ENCODE measurements at regions not wholly inside any gene's neighbourhood (a gene's known extent, or its start where the extent isn't known, plus 50 kb on each side); places are given as distances from the start of the nearest gene placed in this dataset.
"Not testable (repeated sequence)": the region's sequence is repeated elsewhere in the genome, so short reads cannot be mapped to it uniquely, and the experiment has no call there.

- Histone ChIP-seq H3K9me3 (ENCODE audit: low read length) (peaks cover 3% of the 10 kb centered on the region), H3K36me3 (ENCODE audit: insufficient read depth, low read length) (peaks cover 20% of the 10 kb centered on the region), H3K4me1 (ENCODE audit: insufficient read depth, low read length) (no peaks in the 10 kb centered on the region), H3K4me3 (ENCODE audit: low read length) (no peak overlapping the region), H3K27me3 (ENCODE audit: insufficient read depth, low read length) (no peaks in the 10 kb centered on the region), H2AFZ (ENCODE audit: low read depth, low read length) (no peak overlapping the region)
Measured at GRCh38 chr1:198845851-198846250, 207.0 kb downstream of the PTPRC start.

- Histone ChIP-seq H3K36me3 (ENCODE audit: insufficient read depth, low read length) (peaks cover 22% of the 10 kb centered on the region), H2AFZ (ENCODE audit: low read depth, low read length) (no peak overlapping the region), H3K27me3 (ENCODE audit: insufficient read depth, low read length) (no peaks in the 10 kb centered on the region), H3K4me3 (ENCODE audit: low read length) (no peak overlapping the region), H3K9me3 (ENCODE audit: low read length) (peaks cover 3% of the 10 kb centered on the region), H3K4me1 (ENCODE audit: insufficient read depth, low read length) (no peaks in the 10 kb centered on the region)
Measured at GRCh38 chr1:198846556-198846955, 207.7 kb downstream of the PTPRC start.

GRCh38 chr1:198848206-198848605, 209.4 kb downstream of the PTPRC start:
- Histone ChIP-seq H3K36me3 (ENCODE audit: insufficient read depth, low read length) (peaks cover 22% of the 10 kb centered on the region), H3K27me3 (ENCODE audit: insufficient read depth, low read length) (no peaks in the 10 kb centered on the region), H3K4me1 (ENCODE audit: insufficient read depth, low read length) (no peaks in the 10 kb centered on the region), H3K9me3 (ENCODE audit: low read length) (peaks cover 3% of the 10 kb centered on the region), H2AFZ (ENCODE audit: low read depth, low read length) (no peak overlapping the region), H3K4me3 (ENCODE audit: low read length) (no peak overlapping the region)

GRCh38 chr1:198848649-198849048, 209.8 kb downstream of the PTPRC start:
- no peaks in the 10 kb centered on the region for H3K27me3 ChIP-seq (ENCODE audit: insufficient read depth, low read length)
- H3K9me3 ChIP-seq (ENCODE audit: low read length) = peaks cover 3% of the 10 kb centered on the region
- no peak overlapping the region for H2AFZ ChIP-seq (ENCODE audit: low read depth, low read length)
- H3K4me1 ChIP-seq (ENCODE audit: insufficient read depth, low read length) = no peaks in the 10 kb centered on the region
- H3K36me3 ChIP-seq (ENCODE audit: insufficient read depth, low read length) = peaks cover 22% of the 10 kb centered on the region
- no peak overlapping the region for H3K4me3 ChIP-seq (ENCODE audit: low read length)

- Histone ChIP-seq H3K27me3 (ENCODE audit: insufficient read depth, low read length) (no peaks in the 10 kb centered on the region), H2AFZ (ENCODE audit: low read depth, low read length) (no peak overlapping the region), H3K4me1 (ENCODE audit: insufficient read depth, low read length) (no peaks in the 10 kb centered on the region), H3K36me3 (ENCODE audit: insufficient read depth, low read length) (peaks cover 22% of the 10 kb centered on the region), H3K9me3 (ENCODE audit: low read length) (peaks cover 3% of the 10 kb centered on the region), H3K4me3 (ENCODE audit: low read length) (no peak overlapping the region)
Measured at GRCh38 chr1:198849093-198849492, 210.3 kb downstream of the PTPRC start.

- Histone ChIP-seq H3K9me3 (ENCODE audit: low read length) (peaks cover 3% of the 10 kb centered on the region), H2AFZ (ENCODE audit: low read depth, low read length) (no peak overlapping the region), H3K36me3 (ENCODE audit: insufficient read depth, low read length) (peaks cover 24% of the 10 kb centered on the region), H3K4me3 (ENCODE audit: low read length) (no peak overlapping the region), H3K27me3 (ENCODE audit: insufficient read depth, low read length) (no peaks in the 10 kb centered on the region), H3K4me1 (ENCODE audit: insufficient read depth, low read length) (no peaks in the 10 kb centered on the region)
Measured at GRCh38 chr1:198850196-198850595, 211.4 kb downstream of the PTPRC start.

- H3K9me3 ChIP-seq (ENCODE audit: low read length); H3K27me3 ChIP-seq (ENCODE audit: insufficient read depth, low read length); H2AFZ ChIP-seq (ENCODE audit: low read depth, low read length); H3K4me1 ChIP-seq (ENCODE audit: insufficient read depth, low read length); H3K4me3 ChIP-seq (ENCODE audit: low read length): not testable (repeated sequence)
- peaks cover 17% of the 10 kb centered on the region for H3K36me3 ChIP-seq (ENCODE audit: insufficient read depth, low read length)
Measured at GRCh38 chr1:198850966-198851365, 212.1 kb downstream of the PTPRC start.

- H3K36me3 ChIP-seq (ENCODE audit: insufficient read depth, low read length) = peaks cover 13% of the 10 kb centered on the region
- no peak overlapping the region for H2AFZ ChIP-seq (ENCODE audit: low read depth, low read length)
- H3K9me3 ChIP-seq (ENCODE audit: low read length) = no peaks in the 10 kb centered on the region
- H3K4me1 ChIP-seq (ENCODE audit: insufficient read depth, low read length) = peaks cover 6% of the 10 kb centered on the region
- no peaks in the 10 kb centered on the region for H3K27me3 ChIP-seq (ENCODE audit: insufficient read depth, low read length)
- no peak overlapping the region for H3K4me3 ChIP-seq (ENCODE audit: low read length)
Measured at GRCh38 chr1:198856601-198857000, 217.8 kb downstream of the PTPRC start.

GRCh38 chr1:198858033-198858432, 219.2 kb downstream of the PTPRC start:
- Histone ChIP-seq H3K4me3 (ENCODE audit: low read length) (no peak overlapping the region), H3K9me3 (ENCODE audit: low read length) (no peaks in the 10 kb centered on the region)

GRCh38 chr1:198860371-198860770, 221.5 kb downstream of the PTPRC start:
- H3K4me3 ChIP-seq (ENCODE audit: low read length) = no peak overlapping the region
- H2AFZ ChIP-seq (ENCODE audit: low read depth, low read length) = no peak overlapping the region
- H3K4me1 ChIP-seq (ENCODE audit: insufficient read depth, low read length) = peaks cover 6% of the 10 kb centered on the region
- H3K9me3 ChIP-seq (ENCODE audit: low read length) = no peaks in the 10 kb centered on the region
- H3K36me3 ChIP-seq (ENCODE audit: insufficient read depth, low read length) = peaks cover 11% of the 10 kb centered on the region
- H3K27me3 ChIP-seq (ENCODE audit: insufficient read depth, low read length) = no peaks in the 10 kb centered on the region

More at GRCh38 chr1:198858033-198858432, 219.2 kb downstream of the PTPRC start:
- H3K4me1 ChIP-seq (ENCODE audit: insufficient read depth, low read length) = peaks cover 6% of the 10 kb centered on the region
- peaks cover 13% of the 10 kb centered on the region for H3K36me3 ChIP-seq (ENCODE audit: insufficient read depth, low read length)
- H3K27me3 ChIP-seq (ENCODE audit: insufficient read depth, low read length) = no peaks in the 10 kb centered on the region
- H2AFZ ChIP-seq (ENCODE audit: low read depth, low read length) = no peak overlapping the region

- H3K36me3 ChIP-seq (ENCODE audit: insufficient read depth, low read length) = peaks cover 11% of the 10 kb centered on the region
- H3K9me3 ChIP-seq (ENCODE audit: low read length) = no peaks in the 10 kb centered on the region
- H3K4me3 ChIP-seq (ENCODE audit: low read length) = no peak overlapping the region
- H3K27me3 ChIP-seq (ENCODE audit: insufficient read depth, low read length) = no peaks in the 10 kb centered on the region
- peaks cover 6% of the 10 kb centered on the region for H3K4me1 ChIP-seq (ENCODE audit: insufficient read depth, low read length)
- no peak overlapping the region for H2AFZ ChIP-seq (ENCODE audit: low read depth, low read length)
Measured at GRCh38 chr1:198861636-198862035, 222.8 kb downstream of the PTPRC start.

- Histone ChIP-seq H3K27me3 (ENCODE audit: insufficient read depth, low read length) (no peaks in the 10 kb centered on the region), H3K4me1 (ENCODE audit: insufficient read depth, low read length) (peaks cover 6% of the 10 kb centered on the region), H2AFZ (ENCODE audit: low read depth, low read length) (no peak overlapping the region), H3K9me3 (ENCODE audit: low read length) (no peaks in the 10 kb centered on the region), H3K4me3 (ENCODE audit: low read length) (no peak overlapping the region), H3K36me3 (ENCODE audit: insufficient read depth, low read length) (no peaks in the 10 kb centered on the region)
Measured at GRCh38 chr1:198864695-198865094, 225.9 kb downstream of the PTPRC start.

- Histone ChIP-seq H3K9me3 (ENCODE audit: low read length) (no peaks in the 10 kb centered on the region), H3K4me1 (ENCODE audit: insufficient read depth, low read length) (peaks cover 3% of the 10 kb centered on the region), H3K36me3 (ENCODE audit: insufficient read depth, low read length) (no peaks in the 10 kb centered on the region), H3K27me3 (ENCODE audit: insufficient read depth, low read length) (no peaks in the 10 kb centered on the region), H3K4me3 (ENCODE audit: low read length) (no peak overlapping the region), H2AFZ (ENCODE audit: low read depth, low read length) (no peak overlapping the region)
Measured at GRCh38 chr1:198865319-198865718, 226.5 kb downstream of the PTPRC start.

- H3K4me1 ChIP-seq (ENCODE audit: insufficient read depth, low read length) = no peaks in the 10 kb centered on the region
- H3K9me3 ChIP-seq (ENCODE audit: low read length) = no peaks in the 10 kb centered on the region
- no peaks in the 10 kb centered on the region for H3K36me3 ChIP-seq (ENCODE audit: insufficient read depth, low read length)
- H2AFZ ChIP-seq (ENCODE audit: low read depth, low read length) = no peak overlapping the region
- H3K27me3 ChIP-seq (ENCODE audit: insufficient read depth, low read length) = no peaks in the 10 kb centered on the region
- no peak overlapping the region for H3K4me3 ChIP-seq (ENCODE audit: low read length)
Measured at GRCh38 chr1:198867182-198867581, 228.3 kb downstream of the PTPRC start.

All from neuron (in vitro differentiated cells).